GM12892 (cell line): ENCODE measurements at regions not wholly inside any gene's neighbourhood (a gene's known extent, or its start where the extent isn't known, plus 50 kb on each side); places are given as distances from the start of the nearest gene placed in this dataset.

Experiments
- POLR2A ChIP-seq: IDR thresholded peaks from 2 replicates; pipeline ENCODE4 v1.6.1; 2011; ENCODE audit warnings: low read depth, low read length, control low read depth
- POLR2AphosphoS5 ChIP-seq: IDR thresholded peaks from 2 replicates; pipeline ENCODE4 v1.6.1; 2011; ENCODE audit warnings: low read depth, low read length, control low read depth
- TAF1 ChIP-seq: IDR thresholded peaks from 2 replicates; pipeline ENCODE4 v1.6.1; 2011; ENCODE audit warnings: low read depth, mild to moderate bottlenecking, control low read depth, low read length, borderline replicate concordance

GRCh38 chr18:54671291-54671881 is 80.3 kb downstream of the DYNAP start:
- TF ChIP-seq POLR2A (no peak), POLR2AphosphoS5 (no peak), TAF1 (no peak)
